Sigmoid colon (tissue), 4 donors: ENCODE measurements at regions not wholly inside any gene's neighbourhood (a gene's known extent, or its start where the extent isn't known, plus 50 kb on each side); places are given as distances from the start of the nearest gene placed in this dataset.

Experiments used
- EP300 ChIP-seq, 4 donors: sonication (generic); formaldehyde crosslinking; IDR thresholded peaks; one replicate each; pipeline ENCODE4 v1.6.1; 2017; ENCODE audit warnings: antibody characterized with exemption in 4 of 4
- POLR2A ChIP-seq, 2 donors: fragments of 450-650 bp; IDR thresholded peaks; one replicate each; pipeline ENCODE4 v1.6.1; 2016; ENCODE audit warnings: antibody characterized with exemption in 2 of 2, mild to moderate bottlenecking in 2 of 2, moderate library complexity in 2 of 2
- POLR2AphosphoS5 ChIP-seq, 4 donors: sonication (generic); formaldehyde crosslinking; IDR thresholded peaks; one replicate each; pipeline ENCODE4 v1.6.1; 2017; ENCODE audit warnings: antibody characterized with exemption in 4 of 4
- TF ChIP-seq, protein P1 (sequence below), 4 experiments: fragments of 450-650 bp in 3 of 4; fragments of 200-600 bp in 1 of 4; IDR thresholded peaks; one replicate each; pipeline ENCODE4 v1.5.1; 2016 to 2019; ENCODE audit warnings: antibody characterized with exemption in 4 of 4, mild to moderate bottlenecking in 3 of 4, moderate library complexity in 2 of 4

DNA sequence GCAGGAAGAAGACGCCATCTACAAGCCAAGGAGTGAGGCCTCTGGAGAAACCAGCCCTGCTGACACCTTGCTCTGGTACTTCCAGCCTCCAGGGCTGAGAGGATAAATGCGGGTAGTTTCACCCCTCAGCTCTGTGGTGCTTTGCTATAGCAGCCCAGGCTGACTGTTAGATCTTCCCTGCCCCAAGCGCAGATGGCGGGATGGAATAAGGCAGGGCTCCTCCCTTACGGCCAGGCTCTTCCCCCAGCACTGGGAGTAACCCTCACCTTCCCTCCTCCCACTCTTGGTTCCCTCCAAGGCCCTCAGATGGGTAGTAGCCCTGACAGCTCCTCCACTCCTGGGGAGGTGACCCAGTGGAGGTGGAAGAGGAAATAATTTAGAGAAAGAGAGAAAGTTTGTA, 285.1 kb downstream of the GADD45G start:
- TF ChIP-seq POLR2AphosphoS5 (IDR thresholded peaks at IDR 0.05): no peak
- TF ChIP-seq, protein P1, sequence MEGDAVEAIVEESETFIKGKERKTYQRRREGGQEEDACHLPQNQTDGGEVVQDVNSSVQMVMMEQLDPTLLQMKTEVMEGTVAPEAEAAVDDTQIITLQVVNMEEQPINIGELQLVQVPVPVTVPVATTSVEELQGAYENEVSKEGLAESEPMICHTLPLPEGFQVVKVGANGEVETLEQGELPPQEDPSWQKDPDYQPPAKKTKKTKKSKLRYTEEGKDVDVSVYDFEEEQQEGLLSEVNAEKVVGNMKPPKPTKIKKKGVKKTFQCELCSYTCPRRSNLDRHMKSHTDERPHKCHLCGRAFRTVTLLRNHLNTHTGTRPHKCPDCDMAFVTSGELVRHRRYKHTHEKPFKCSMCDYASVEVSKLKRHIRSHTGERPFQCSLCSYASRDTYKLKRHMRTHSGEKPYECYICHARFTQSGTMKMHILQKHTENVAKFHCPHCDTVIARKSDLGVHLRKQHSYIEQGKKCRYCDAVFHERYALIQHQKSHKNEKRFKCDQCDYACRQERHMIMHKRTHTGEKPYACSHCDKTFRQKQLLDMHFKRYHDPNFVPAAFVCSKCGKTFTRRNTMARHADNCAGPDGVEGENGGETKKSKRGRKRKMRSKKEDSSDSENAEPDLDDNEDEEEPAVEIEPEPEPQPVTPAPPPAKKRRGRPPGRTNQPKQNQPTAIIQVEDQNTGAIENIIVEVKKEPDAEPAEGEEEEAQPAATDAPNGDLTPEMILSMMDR (IDR thresholded peaks at IDR 0.05): no peak
- TF ChIP-seq POLR2A (IDR thresholded peaks at IDR 0.05): no peak
- TF ChIP-seq EP300 (IDR thresholded peaks at IDR 0.05): no peak
